Ectodermal cell (in vitro differentiated cells): ENCODE measurements at regions not wholly inside any gene's neighbourhood (a gene's known extent, or its start where the extent isn't known, plus 50 kb on each side); places are given as distances from the start of the nearest gene placed in this dataset.

ENCODE experiments used
- H3K27ac ChIP-seq: 2 replicates; pipeline ENCODE4 v1.7.0; 2013; ENCODE audit warnings: mild to moderate bottlenecking, low read depth, low read length; ENCODE audit not compliant: insufficient read depth, poor library complexity, severe bottlenecking
- H3K27me3 ChIP-seq: 2 replicates; pipeline ENCODE4 v1.7.0; 2013; ENCODE audit warnings: mild to moderate bottlenecking, low read length; ENCODE audit not compliant: insufficient read depth, control insufficient read depth, poor library complexity, severe bottlenecking
- H3K36me3 ChIP-seq: one replicate; pipeline ENCODE4 v1.7.0; 2013; ENCODE audit warnings: low read length; ENCODE audit not compliant: control insufficient read depth, insufficient read depth
- H3K4me1 ChIP-seq: one replicate; pipeline ENCODE4 v1.7.0; 2013; ENCODE audit warnings: low read length; ENCODE audit not compliant: control insufficient read depth, insufficient read depth
- H3K4me3 ChIP-seq: 2 replicates; pipeline ENCODE4 v1.7.0; 2013; ENCODE audit warnings: low read depth, low read length, control low read depth; ENCODE audit not compliant: insufficient read depth
- H3K9me3 ChIP-seq: 2 replicates; pipeline ENCODE4 v1.7.0; 2013; ENCODE audit warnings: mild to moderate bottlenecking, low read length, moderate library complexity; ENCODE audit not compliant: control insufficient read depth
- WGBS, 2 experiments: methylation state at CpG; one replicate each; pipeline ENCODE4 v1.1.7; 2013; ENCODE audit warnings: missing lambda C conversion rate in 2 of 2; 5-methylcytosine and 5-hydroxymethylcytosine counted together

- H3K27me3 ChIP-seq: no peaks in the 10 kb centered on the region
- H3K27ac ChIP-seq: no peak overlapping the region
- no peak overlapping the region for H3K4me3 ChIP-seq
- H3K9me3 ChIP-seq: no peaks in the 10 kb centered on the region
- H3K4me1 ChIP-seq: no peaks in the 10 kb centered on the region
- no peaks in the 10 kb centered on the region for H3K36me3 ChIP-seq
- 82 to 84% methylated on average over 9 to 10 of the region's 10 CpGs for WGBS, 2 experiments
Observed at GRCh38 chr11:119533462-119533861, 110.5 kb upstream of the THY1 start.

GRCh38 chr11:119532551-119532950, 109.6 kb upstream of the THY1 start:
- no peak overlapping the region for H3K4me3 ChIP-seq
- H3K27ac ChIP-seq: no peak overlapping the region
- no peaks in the 10 kb centered on the region for H3K9me3 ChIP-seq
- H3K27me3 ChIP-seq: no peaks in the 10 kb centered on the region
- H3K36me3 ChIP-seq: no peaks in the 10 kb centered on the region
- 91 to 92% methylated on average over 2 of the region's 2 CpGs for WGBS, 2 experiments
- no peaks in the 10 kb centered on the region for H3K4me1 ChIP-seq

GRCh38 chr11:119531623-119532022, 108.7 kb upstream of the THY1 start:
- 90 to 91% methylated on average over 8 of the region's 8 CpGs for WGBS, 2 experiments
- no peak overlapping the region for H3K27ac ChIP-seq
- H3K4me1 ChIP-seq: no peaks in the 10 kb centered on the region

GRCh38 chr11:119531056-119531455, 108.1 kb upstream of the THY1 start:
- H3K4me3 ChIP-seq: no peak overlapping the region
- H3K4me1 ChIP-seq: no peaks in the 10 kb centered on the region
- H3K27me3 ChIP-seq: no peaks in the 10 kb centered on the region

More at GRCh38 chr11:119531623-119532022, 108.7 kb upstream of the THY1 start:
- Histone ChIP-seq H3K36me3 (no peaks in the 10 kb centered on the region), H3K9me3 (no peaks in the 10 kb centered on the region), H3K4me3 (no peak overlapping the region), H3K27me3 (no peaks in the 10 kb centered on the region)

GRCh38 chr11:119530509-119530908, 107.5 kb upstream of the THY1 start:
- Histone ChIP-seq H3K4me3 (no peak overlapping the region), H3K9me3 (no peaks in the 10 kb centered on the region), H3K36me3 (no peaks in the 10 kb centered on the region), H3K27ac (no peak overlapping the region), H3K4me1 (no peaks in the 10 kb centered on the region), H3K27me3 (no peaks in the 10 kb centered on the region)
- WGBS, 2 experiments: 94 to 95% methylated on average over 6 of the region's 6 CpGs

More at GRCh38 chr11:119531056-119531455, 108.1 kb upstream of the THY1 start:
- no peak overlapping the region for H3K27ac ChIP-seq
- no peaks in the 10 kb centered on the region for H3K9me3 ChIP-seq
- H3K36me3 ChIP-seq: no peaks in the 10 kb centered on the region
- whole genome bisulfite sequencing, 2 experiments: 75 to 82% methylated on average over 3 of the region's 3 CpGs

- Histone ChIP-seq H3K9me3 (no peaks in the 10 kb centered on the region), H3K27me3 (no peaks in the 10 kb centered on the region), H3K27ac (no peak overlapping the region), H3K4me1 (no peaks in the 10 kb centered on the region), H3K4me3 (no peak overlapping the region), H3K36me3 (no peaks in the 10 kb centered on the region)
- WGBS, 2 experiments: 69 to 70% methylated on average over 4 of the region's 4 CpGs
Observed at GRCh38 chr11:119529936-119530335, 107.0 kb upstream of the THY1 start.

- Histone ChIP-seq H3K27me3 (no peaks in the 10 kb centered on the region), H3K4me3 (no peak overlapping the region), H3K36me3 (no peaks in the 10 kb centered on the region), H3K4me1 (no peaks in the 10 kb centered on the region), H3K27ac (no peak overlapping the region), H3K9me3 (no peaks in the 10 kb centered on the region)
- WGBS, 2 experiments: 94 to 95% methylated on average over 11 of the region's 11 CpGs
Observed at GRCh38 chr11:119529063-119529845, 106.3 kb upstream of the THY1 start.

- Histone ChIP-seq H3K27ac (no peak overlapping the region), H3K4me3 (no peak overlapping the region), H3K27me3 (no peaks in the 10 kb centered on the region), H3K9me3 (no peaks in the 10 kb centered on the region), H3K4me1 (no peaks in the 10 kb centered on the region), H3K36me3 (no peaks in the 10 kb centered on the region)
- 92 to 95% methylated on average over 5 of the region's 5 CpGs for WGBS, 2 experiments
Observed at GRCh38 chr11:119525867-119526196, 102.9 kb upstream of the THY1 start.

- Histone ChIP-seq H3K36me3 (no peaks in the 10 kb centered on the region), H3K9me3 (no peaks in the 10 kb centered on the region), H3K4me3 (no peak overlapping the region), H3K4me1 (no peaks in the 10 kb centered on the region), H3K27me3 (no peaks in the 10 kb centered on the region), H3K27ac (no peak overlapping the region)
- 78 to 89% methylated on average over 6 to 7 of the region's 7 CpGs for WGBS, 2 experiments
Observed at GRCh38 chr11:119525180-119525866, 102.4 kb upstream of the THY1 start.

GRCh38 chr11:119523539-119524157, 100.7 kb upstream of the THY1 start:
- Histone ChIP-seq H3K27me3 (no peaks in the 10 kb centered on the region), H3K4me3 (no peak overlapping the region), H3K27ac (no peak overlapping the region), H3K36me3 (no peaks in the 10 kb centered on the region), H3K9me3 (no peaks in the 10 kb centered on the region), H3K4me1 (no peaks in the 10 kb centered on the region)
- WGBS, 2 experiments: 82 to 87% methylated on average over 12 of the region's 12 CpGs
